GM13976 (cell line): ENCODE measurements at regions not wholly inside any gene's neighbourhood (a gene's known extent, or its start where the extent isn't known, plus 50 kb on each side); places are given as distances from the start of the nearest gene placed in this dataset.
A peak's percentile ranks its signal among the peaks of the same experiment; 100 is the strongest.

Source experiments
- DNase-seq: peaks from one replicate; pipeline ENCODE4 v3.0.0; 2012; ENCODE audit warnings: low spot score
- in situ Hi-C: fragments of 300-500 bp; cut with MboI; formaldehyde crosslinking; loops from one replicate; pipeline ENCODE4 v1.12.0; 2022; ENCODE audit warnings: low sequenced_read_pairs, mixed read lengths, inconsistent platforms; ENCODE audit not compliant: unreplicated experiment
- TF ChIP-seq, protein P1 (sequence below): IDR thresholded peaks from 2 replicates; pipeline ENCODE4 v1.5.1; 2012; ENCODE audit warnings: borderline replicate concordance, mild to moderate bottlenecking; ENCODE audit not compliant: insufficient read depth; ENCODE audit errors: extremely low read depth, missing control alignments, control extremely low read depth

DNA sequence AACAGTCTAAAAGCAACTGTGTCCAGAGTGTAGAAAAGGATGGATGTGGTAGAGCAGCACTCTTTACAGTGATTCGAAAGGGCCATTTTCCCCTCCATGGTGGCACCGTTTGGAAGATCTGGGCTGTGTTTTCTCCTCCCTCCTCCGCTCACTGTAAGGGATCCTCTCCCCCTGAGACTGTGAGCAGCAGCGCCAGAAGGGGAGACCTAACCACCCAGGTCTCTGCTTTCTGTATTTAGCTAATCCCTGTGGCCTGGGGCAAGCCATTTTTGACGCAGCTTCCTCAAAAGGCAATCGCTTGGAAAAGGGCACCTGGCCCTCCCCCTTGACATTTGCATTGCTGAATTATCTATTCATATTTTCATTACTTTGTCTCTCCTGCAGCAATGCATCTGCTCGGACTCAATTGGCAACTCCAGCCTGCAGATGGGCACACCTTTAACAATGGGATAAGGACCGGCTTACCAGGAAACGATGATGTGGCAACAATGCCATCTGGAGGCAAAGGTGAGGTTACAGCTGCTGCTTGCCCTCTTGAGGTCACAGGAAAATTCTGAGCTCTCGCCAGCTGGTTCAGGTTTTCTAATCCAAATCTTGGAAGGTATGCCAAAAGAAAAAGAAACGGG is 244.3 kb upstream of the WWC1 start:
- no peak for DNase-seq
- in situ Hi-C loops: no loop called here
- TF ChIP-seq, protein P1, sequence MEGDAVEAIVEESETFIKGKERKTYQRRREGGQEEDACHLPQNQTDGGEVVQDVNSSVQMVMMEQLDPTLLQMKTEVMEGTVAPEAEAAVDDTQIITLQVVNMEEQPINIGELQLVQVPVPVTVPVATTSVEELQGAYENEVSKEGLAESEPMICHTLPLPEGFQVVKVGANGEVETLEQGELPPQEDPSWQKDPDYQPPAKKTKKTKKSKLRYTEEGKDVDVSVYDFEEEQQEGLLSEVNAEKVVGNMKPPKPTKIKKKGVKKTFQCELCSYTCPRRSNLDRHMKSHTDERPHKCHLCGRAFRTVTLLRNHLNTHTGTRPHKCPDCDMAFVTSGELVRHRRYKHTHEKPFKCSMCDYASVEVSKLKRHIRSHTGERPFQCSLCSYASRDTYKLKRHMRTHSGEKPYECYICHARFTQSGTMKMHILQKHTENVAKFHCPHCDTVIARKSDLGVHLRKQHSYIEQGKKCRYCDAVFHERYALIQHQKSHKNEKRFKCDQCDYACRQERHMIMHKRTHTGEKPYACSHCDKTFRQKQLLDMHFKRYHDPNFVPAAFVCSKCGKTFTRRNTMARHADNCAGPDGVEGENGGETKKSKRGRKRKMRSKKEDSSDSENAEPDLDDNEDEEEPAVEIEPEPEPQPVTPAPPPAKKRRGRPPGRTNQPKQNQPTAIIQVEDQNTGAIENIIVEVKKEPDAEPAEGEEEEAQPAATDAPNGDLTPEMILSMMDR: peak; percentile 26

DNA sequence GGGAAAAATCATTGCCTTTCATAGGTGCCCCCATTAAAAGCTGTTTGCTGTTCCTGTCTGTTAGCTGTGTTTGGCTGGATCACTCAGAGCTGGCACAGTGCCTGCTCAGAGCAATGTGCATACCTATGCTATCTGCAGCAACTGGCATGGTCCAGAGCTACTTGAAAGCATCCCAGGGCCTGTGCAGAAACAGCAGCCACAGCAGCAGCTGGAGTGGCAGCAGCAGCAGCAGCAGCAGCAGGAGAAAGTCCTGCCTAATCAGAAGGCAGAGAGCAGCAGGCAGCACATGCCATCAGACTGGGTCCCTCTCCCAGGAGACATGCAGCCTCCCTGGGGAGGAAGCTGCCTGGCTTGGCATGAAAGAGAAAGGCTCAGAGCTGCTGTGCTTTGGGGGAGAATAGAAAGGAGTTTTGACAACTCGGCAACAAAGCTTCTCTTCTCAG is 243.8 kb upstream of the WWC1 start:
- in situ Hi-C loops: no loop called here

DNA sequence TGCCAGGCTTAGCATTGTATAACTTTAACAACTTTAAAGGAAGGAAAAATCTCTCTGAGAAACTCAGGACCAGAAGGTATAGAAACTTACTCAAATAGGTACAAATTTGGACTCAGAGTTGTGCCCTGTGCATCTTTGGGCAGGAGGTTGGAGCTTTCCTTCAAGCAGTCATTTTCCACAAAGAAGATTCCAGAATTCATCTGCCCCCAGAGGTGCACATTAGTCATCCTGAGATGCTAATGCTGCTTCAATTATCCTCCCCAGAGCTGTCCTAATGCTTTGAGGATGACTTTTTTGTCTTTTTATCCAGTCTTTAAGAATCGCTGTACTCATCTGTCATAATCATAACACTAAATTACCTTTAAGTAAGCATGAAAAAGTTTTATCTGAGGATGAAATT is 243.0 kb upstream of the WWC1 start:
- in situ Hi-C loops: no loop called here
- DNase-seq: no peak
- TF ChIP-seq, protein P1: no peak

More for the DNA sequence above, 243.8 kb upstream of the WWC1 start:
- TF ChIP-seq, protein P1: no peak
- DNase-seq: no peak

DNA sequence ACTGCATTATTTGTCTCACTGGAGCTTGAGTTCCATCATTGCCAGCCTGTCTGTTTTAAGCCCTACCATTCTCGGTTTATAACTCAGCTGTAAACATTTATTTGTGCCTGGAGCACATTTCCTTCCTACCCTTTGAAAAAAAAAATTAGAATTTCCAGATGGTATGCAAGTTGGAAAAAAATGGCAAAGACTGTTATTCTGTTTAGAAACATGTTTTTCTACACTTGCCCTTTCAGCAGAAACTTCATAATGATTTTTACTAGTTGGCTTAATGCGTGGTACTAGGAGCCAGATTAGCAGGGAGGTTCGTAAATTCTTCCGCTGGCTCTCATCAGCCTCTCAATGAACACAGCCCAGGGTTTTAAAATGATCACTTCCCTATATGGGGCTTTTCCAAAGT is 238.8 kb upstream of the WWC1 start:
- TF ChIP-seq, protein P1: no peak
- no peak for DNase-seq
- in situ Hi-C loops: no loop called here

DNA sequence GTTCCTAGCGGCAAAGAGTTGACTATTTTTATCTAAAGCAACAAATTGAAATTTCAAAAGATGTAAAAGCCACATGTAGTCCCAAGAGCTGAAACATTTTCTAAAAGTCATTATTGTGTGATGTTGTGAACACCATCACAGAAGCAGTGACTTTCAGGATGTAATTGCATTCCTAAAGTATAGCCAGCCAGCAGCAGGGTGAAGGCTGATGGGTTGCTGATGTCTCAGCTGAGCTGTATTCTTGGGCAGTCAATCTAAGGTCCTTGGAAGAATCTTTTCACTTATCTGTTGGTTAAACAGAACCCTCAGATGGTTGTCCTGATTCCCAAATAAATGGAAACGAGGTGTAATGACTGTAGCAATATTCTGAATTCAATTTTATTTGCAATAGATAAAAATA is 237.4 kb upstream of the WWC1 start:
- TF ChIP-seq, protein P1: no peak
- no peak for DNase-seq
- in situ Hi-C loops: no loop called here

DNA sequence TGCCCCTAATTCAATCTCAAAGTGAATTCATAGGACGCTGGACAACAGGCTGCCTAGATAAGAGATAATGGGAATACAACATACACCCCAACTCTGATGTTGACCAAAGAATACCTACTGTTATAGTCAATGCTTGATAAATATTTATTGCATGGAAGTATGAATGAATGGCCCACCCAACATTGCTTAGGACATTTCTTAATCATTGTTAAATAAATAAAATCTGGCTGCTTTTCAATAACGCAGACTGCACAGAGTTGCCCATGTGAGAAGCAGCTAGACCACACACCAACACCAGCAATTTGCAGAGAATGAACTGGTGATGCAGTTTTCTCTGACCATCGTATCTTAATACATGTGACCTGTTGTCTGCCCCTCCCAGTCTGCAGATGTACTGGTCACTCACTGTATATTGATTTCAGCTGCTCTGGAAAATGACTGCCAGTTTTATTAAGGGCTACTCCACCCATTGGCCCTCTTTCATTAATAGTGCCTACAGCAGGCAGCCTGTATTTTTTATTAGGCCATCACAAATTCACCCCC is 236.2 kb upstream of the WWC1 start:
- DNase-seq: no peak
- TF ChIP-seq, protein P1: no peak
- in situ Hi-C loops: no loop called here
